ENCODE measurements at regions not wholly inside any gene's neighbourhood (a gene's known extent, or its start where the extent isn't known, plus 50 kb on each side); places are given as distances from the start of the nearest gene placed in this dataset.

DNA sequence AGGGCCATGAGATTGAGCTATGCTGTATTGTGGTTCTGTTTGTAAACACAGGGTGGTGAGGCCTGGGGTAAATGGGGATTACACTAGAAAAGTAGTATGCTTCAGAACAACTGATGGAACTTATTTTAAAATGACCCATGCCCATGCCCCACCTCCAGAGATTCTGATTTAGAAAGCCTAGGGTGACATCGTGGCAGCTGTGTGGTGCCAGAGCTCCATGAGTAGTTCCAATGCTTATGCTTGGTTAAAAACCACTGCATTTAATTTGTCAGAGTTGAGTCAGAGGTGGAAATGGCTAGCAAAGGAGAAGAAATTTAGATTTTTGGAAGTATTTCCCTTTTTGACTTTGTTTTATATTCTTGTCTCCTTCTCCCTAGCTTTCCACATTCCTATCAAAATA, 63.4 kb upstream of the PDE5A start:
- Mint-ChIP-seq H3K4me3 (no peak overlapping the region), H3K4me1 (no peaks in the 10 kb centered on the region), H3K27me3 (peaks cover 19% of the 10 kb centered on the region), H3K36me3 (peaks cover 5% of the 10 kb centered on the region), H3K27ac (no peak overlapping the region), H3K9me3 (peaks cover 6% of the 10 kb centered on the region)

DNA sequence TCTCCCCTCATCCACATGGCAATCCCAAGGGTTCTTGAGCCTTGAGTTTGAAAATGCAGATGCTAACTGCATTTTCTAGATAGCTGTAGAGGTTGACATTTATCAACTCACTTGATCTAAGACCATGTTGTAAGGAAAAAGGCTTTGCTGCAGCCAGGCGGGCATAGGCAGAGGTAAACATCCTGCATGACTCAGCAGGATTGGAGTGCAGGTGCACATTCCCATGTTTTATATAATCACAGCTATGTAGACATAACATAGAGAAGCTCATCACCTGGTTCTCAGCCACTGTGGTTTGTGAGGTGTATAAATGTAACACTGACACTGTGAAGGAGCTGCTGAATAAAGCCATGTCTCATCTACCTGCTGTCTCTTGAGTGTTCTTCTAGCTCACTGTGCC, 62.3 kb upstream of the PDE5A start:
- H3K4me3 Mint-ChIP-seq = no peak overlapping the region
- peaks cover 16% of the 10 kb centered on the region for H3K27me3 Mint-ChIP-seq
- no peaks in the 10 kb centered on the region for H3K4me1 Mint-ChIP-seq
- H3K27ac Mint-ChIP-seq = no peak overlapping the region
- peaks cover 6% of the 10 kb centered on the region for H3K9me3 Mint-ChIP-seq
- peaks cover 5% of the 10 kb centered on the region for H3K36me3 Mint-ChIP-seq

- Mint-ChIP-seq H3K27ac (no peak overlapping the region), H3K4me1 (no peaks in the 10 kb centered on the region), H3K36me3 (peaks cover 5% of the 10 kb centered on the region), H3K9me3 (peaks cover 6% of the 10 kb centered on the region), H3K27me3 (peaks cover 13% of the 10 kb centered on the region), H3K4me3 (no peak overlapping the region)
Measured at GRCh38 chr4:119688446-119688845, 59.8 kb upstream of the PDE5A start.

- no peaks in the 10 kb centered on the region for H3K9me3 Mint-ChIP-seq
- H3K36me3 Mint-ChIP-seq = no peaks in the 10 kb centered on the region
- peaks cover 10% of the 10 kb centered on the region for H3K27me3 Mint-ChIP-seq
Measured at GRCh38 chr4:119684463-119684862, 55.9 kb upstream of the PDE5A start.

DNA sequence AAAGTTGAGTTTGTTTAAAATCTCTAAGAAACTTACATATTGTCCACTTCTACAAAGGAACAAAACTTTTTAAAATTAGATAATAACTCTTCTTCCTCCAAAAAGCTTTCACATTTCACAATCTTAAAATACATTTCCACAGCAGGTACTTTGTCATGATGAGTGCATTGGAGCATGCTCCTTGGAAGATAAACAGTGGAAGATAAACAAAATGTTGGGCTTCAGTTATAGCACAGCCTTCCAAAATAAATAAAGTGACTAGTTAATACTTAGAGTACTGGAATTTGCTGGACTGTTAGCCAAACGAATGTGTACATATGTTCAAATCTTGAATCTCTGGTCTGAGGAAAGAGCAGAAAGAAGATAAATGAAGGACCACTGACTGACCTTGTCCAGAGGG, 54.9 kb upstream of the PDE5A start:
- Mint-ChIP-seq H3K36me3 (no peaks in the 10 kb centered on the region), H3K4me3 (no peak overlapping the region), H3K9me3 (no peaks in the 10 kb centered on the region), H3K27me3 (peaks cover 6% of the 10 kb centered on the region), H3K4me1 (no peaks in the 10 kb centered on the region), H3K27ac (no peak overlapping the region)

More at GRCh38 chr4:119684463-119684862, 55.9 kb upstream of the PDE5A start:
- no peak overlapping the region for H3K27ac Mint-ChIP-seq
- H3K4me1 Mint-ChIP-seq = no peaks in the 10 kb centered on the region
- no peak overlapping the region for H3K4me3 Mint-ChIP-seq

DNA sequence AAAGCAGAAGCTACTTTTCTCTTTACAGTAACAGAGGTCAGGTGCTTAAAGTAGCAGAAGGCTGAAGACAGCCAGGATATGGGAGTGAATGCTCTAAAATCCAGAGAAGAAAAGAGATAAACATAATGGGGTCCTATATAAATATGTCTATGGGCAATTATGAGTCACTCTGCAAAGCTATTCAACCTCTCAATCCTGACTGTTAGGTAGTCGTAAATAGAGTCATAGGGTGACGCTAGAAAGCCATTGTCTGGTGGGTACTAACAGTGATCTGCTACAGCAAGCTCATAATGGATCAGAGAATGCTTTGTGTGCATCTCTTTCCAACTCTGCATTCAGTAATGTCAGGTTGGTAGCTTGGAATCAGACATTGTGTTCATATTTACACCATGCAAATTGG, 53.5 kb upstream of the PDE5A start:
- Mint-ChIP-seq H3K36me3 (no peaks in the 10 kb centered on the region), H3K27ac (no peak overlapping the region), H3K9me3 (no peaks in the 10 kb centered on the region), H3K4me3 (no peak overlapping the region), H3K4me1 (no peaks in the 10 kb centered on the region), H3K27me3 (peaks cover 4% of the 10 kb centered on the region)

- H3K36me3 Mint-ChIP-seq = no peaks in the 10 kb centered on the region
- H3K27me3 Mint-ChIP-seq = peaks cover 6% of the 10 kb centered on the region
- no peaks in the 10 kb centered on the region for H3K9me3 Mint-ChIP-seq
- H3K4me1 Mint-ChIP-seq = no peaks in the 10 kb centered on the region
- no peak overlapping the region for H3K4me3 Mint-ChIP-seq
- H3K27ac Mint-ChIP-seq = no peak overlapping the region
Measured at GRCh38 chr4:119679251-119679650, 50.6 kb upstream of the PDE5A start.

- H3K27me3 Mint-ChIP-seq = peaks cover 6% of the 10 kb centered on the region
- no peaks in the 10 kb centered on the region for H3K4me1 Mint-ChIP-seq
- no peaks in the 10 kb centered on the region for H3K36me3 Mint-ChIP-seq
- no peak overlapping the region for H3K27ac Mint-ChIP-seq
- no peak overlapping the region for H3K4me3 Mint-ChIP-seq
- H3K9me3 Mint-ChIP-seq = no peaks in the 10 kb centered on the region
Measured at GRCh38 chr4:119678761-119679160, 50.2 kb upstream of the PDE5A start.

All from activated naive CD4-positive, alpha-beta T cell treated with anti-CD3 and anti-CD28 coated beads, Interleukin-2, amount 50 U/mL, for 24 hours (primary cell).